Stomach (tissue), 4 donors: ENCODE measurements at regions not wholly inside any gene's neighbourhood (a gene's known extent, or its start where the extent isn't known, plus 50 kb on each side); places are given as distances from the start of the nearest gene placed in this dataset.

Source experiments
- EP300 ChIP-seq: sonication (generic); formaldehyde crosslinking; IDR thresholded peaks from one replicate; pipeline ENCODE4 v1.6.1; 2017; ENCODE audit warnings: antibody characterized with exemption
- POLR2A ChIP-seq, 4 donors: fragments of 450-650 bp; IDR thresholded peaks; one replicate each; pipeline ENCODE4 v1.6.1; 2016; ENCODE audit warnings: antibody characterized with exemption in 4 of 4, control low read depth in 2 of 4, mild to moderate bottlenecking in 1 of 4, moderate library complexity in 1 of 4
- POLR2AphosphoS5 ChIP-seq, 3 donors: sonication (generic); formaldehyde crosslinking; IDR thresholded peaks; one replicate each; pipeline ENCODE4 v1.6.1; 2016; ENCODE audit warnings: antibody characterized with exemption in 3 of 3
- TF ChIP-seq, protein P1 (sequence below), 7 experiments: fragments of 450-650 bp in 4 of 7; fragments of 200-600 bp in 3 of 7; sonication (generic) in 3 of 7; IDR thresholded peaks; one replicate each; pipeline ENCODE4 v1.5.1; 2016 to 2019; ENCODE audit warnings: antibody characterized with exemption in 7 of 7, control low read depth in 2 of 7, mild to moderate bottlenecking in 1 of 7

DNA sequence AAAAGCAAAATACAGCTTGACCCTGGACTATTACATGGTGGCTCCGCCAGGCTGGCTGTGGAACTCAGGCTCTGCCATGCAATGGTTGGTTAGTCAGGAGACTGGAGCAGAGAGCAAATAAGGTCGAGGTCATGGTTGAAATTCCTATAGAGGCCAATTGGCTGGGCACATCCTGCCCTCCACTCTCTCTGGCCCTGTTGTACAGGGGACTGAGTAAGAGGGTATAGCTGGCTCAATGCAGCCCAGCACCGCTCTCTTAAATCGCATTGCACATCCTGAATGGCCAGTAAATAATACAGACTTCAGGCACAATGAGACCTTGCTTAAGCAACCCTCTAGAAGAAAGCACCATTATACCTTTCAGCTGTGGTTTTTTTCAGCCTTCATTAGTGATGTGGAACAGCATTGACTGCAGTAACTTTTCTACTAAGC is 59.3 kb upstream of the PPP2R5A start:
- TF ChIP-seq POLR2A (IDR thresholded peaks at IDR 0.05) (no peak), POLR2AphosphoS5 (IDR thresholded peaks at IDR 0.05) (no peak), EP300 (no peak)
- TF ChIP-seq, protein P1, sequence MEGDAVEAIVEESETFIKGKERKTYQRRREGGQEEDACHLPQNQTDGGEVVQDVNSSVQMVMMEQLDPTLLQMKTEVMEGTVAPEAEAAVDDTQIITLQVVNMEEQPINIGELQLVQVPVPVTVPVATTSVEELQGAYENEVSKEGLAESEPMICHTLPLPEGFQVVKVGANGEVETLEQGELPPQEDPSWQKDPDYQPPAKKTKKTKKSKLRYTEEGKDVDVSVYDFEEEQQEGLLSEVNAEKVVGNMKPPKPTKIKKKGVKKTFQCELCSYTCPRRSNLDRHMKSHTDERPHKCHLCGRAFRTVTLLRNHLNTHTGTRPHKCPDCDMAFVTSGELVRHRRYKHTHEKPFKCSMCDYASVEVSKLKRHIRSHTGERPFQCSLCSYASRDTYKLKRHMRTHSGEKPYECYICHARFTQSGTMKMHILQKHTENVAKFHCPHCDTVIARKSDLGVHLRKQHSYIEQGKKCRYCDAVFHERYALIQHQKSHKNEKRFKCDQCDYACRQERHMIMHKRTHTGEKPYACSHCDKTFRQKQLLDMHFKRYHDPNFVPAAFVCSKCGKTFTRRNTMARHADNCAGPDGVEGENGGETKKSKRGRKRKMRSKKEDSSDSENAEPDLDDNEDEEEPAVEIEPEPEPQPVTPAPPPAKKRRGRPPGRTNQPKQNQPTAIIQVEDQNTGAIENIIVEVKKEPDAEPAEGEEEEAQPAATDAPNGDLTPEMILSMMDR (IDR thresholded peaks at IDR 0.05), result no peak
